Right lobe of liver (tissue), 4 donors: ENCODE measurements at regions not wholly inside any gene's neighbourhood (a gene's known extent, or its start where the extent isn't known, plus 50 kb on each side); places are given as distances from the start of the nearest gene placed in this dataset.

Source experiments
- POLR2A ChIP-seq: fragments of 450-650 bp; IDR thresholded peaks from one replicate; pipeline ENCODE4 v1.6.1; 2017; ENCODE audit warnings: antibody characterized with exemption, mild to moderate bottlenecking
- TF ChIP-seq, protein P1 (sequence below), 4 donors: fragments of 200-600 bp in 3 of 4; fragments of 450-650 bp in 1 of 4; IDR thresholded peaks; one replicate each; pipeline versions ENCODE4 v1.5.1 to v1.8.0; 2016 to 2022; ENCODE audit warnings: antibody characterized with exemption in 4 of 4, mild to moderate bottlenecking in 2 of 4
- donor health status: DM: no; HTN: no; CAD: no.
- donor health status: DM: no; HTN: no; CAD: no.
- donor health status: DM: no; HTN: yes; CAD: no.

DNA sequence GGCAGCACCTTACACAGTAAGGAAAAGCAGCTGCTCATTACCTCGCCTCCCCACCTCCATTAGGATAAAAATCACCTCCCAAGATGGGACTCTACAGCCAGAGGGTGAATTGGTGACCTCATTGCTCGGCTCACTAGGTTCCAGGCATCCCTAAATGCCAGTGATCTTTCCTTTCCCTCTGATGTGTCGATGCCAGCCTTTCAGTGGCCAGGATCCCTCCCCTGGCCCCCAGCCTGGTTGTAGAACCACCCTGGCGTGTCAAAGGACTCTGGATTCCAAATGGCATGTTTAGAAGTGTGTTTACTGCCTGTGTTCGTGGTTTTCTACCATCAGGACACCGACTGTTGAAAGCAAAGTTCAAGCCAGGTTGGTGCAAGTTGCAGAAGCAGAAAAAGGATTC lies 72.1 kb upstream of the LYRM9 start:
- no peak for TF ChIP-seq POLR2A
- TF ChIP-seq, protein P1, sequence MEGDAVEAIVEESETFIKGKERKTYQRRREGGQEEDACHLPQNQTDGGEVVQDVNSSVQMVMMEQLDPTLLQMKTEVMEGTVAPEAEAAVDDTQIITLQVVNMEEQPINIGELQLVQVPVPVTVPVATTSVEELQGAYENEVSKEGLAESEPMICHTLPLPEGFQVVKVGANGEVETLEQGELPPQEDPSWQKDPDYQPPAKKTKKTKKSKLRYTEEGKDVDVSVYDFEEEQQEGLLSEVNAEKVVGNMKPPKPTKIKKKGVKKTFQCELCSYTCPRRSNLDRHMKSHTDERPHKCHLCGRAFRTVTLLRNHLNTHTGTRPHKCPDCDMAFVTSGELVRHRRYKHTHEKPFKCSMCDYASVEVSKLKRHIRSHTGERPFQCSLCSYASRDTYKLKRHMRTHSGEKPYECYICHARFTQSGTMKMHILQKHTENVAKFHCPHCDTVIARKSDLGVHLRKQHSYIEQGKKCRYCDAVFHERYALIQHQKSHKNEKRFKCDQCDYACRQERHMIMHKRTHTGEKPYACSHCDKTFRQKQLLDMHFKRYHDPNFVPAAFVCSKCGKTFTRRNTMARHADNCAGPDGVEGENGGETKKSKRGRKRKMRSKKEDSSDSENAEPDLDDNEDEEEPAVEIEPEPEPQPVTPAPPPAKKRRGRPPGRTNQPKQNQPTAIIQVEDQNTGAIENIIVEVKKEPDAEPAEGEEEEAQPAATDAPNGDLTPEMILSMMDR (IDR thresholded peaks at IDR 0.05): no peak
